ENCODE measurements at regions not wholly inside any gene's neighbourhood (a gene's known extent, or its start where the extent isn't known, plus 50 kb on each side); places are given as distances from the start of the nearest gene placed in this dataset.

DNA sequence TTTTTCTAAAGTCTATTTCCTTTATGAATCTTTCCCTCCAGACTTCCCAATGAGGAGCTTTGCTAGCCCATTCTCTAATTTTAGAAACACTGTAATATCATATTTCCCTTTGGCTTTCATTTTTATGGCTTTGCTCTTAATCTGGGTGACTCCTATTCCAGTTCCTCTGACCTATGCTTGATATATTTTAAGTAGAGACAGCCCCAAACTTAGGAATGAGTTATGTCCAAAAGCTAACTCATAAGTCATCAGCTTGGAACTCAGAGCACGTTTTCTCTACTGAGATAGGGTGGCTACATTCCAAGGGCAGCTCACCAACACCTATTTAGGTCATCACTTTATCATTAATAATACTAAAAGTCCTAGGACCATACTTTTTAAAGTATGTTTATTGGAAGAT lies 77.8 kb downstream of the OR13H1 start:
- TF ChIP-seq EZH2 (optimal IDR thresholded peaks at IDR 0.05; ENCODE audit: low read depth, low read length) (no peak), EZH2phosphoT487 (IDR thresholded peaks at IDR 0.05; ENCODE audit: low read length) (no peak)
- TF ChIP-seq, protein P1, sequence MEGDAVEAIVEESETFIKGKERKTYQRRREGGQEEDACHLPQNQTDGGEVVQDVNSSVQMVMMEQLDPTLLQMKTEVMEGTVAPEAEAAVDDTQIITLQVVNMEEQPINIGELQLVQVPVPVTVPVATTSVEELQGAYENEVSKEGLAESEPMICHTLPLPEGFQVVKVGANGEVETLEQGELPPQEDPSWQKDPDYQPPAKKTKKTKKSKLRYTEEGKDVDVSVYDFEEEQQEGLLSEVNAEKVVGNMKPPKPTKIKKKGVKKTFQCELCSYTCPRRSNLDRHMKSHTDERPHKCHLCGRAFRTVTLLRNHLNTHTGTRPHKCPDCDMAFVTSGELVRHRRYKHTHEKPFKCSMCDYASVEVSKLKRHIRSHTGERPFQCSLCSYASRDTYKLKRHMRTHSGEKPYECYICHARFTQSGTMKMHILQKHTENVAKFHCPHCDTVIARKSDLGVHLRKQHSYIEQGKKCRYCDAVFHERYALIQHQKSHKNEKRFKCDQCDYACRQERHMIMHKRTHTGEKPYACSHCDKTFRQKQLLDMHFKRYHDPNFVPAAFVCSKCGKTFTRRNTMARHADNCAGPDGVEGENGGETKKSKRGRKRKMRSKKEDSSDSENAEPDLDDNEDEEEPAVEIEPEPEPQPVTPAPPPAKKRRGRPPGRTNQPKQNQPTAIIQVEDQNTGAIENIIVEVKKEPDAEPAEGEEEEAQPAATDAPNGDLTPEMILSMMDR (IDR thresholded peaks at IDR 0.05; ENCODE audit: low read length): no peak
- no peak overlapping the region for H3K4me2 ChIP-seq (ENCODE audit: low read depth, low read length)
- H4K20me1 ChIP-seq (ENCODE audit: insufficient read depth, low read length): no peaks in the 10 kb centered on the region
- no peaks in the 10 kb centered on the region for H3K27me3 ChIP-seq (replicated peaks; ENCODE audit: insufficient read depth, low read length)
- H3K9me2 ChIP-seq (replicated peaks; ENCODE audit: insufficient read depth, low read length): no peaks in the 10 kb centered on the region
- H3K36me3 ChIP-seq (replicated peaks; ENCODE audit: insufficient read depth, low read length): no peaks in the 10 kb centered on the region
- no peak overlapping the region for H3K27ac ChIP-seq (ENCODE audit: low read length)
- no peaks in the 10 kb centered on the region for H3K4me1 ChIP-seq (ENCODE audit: low read length)
- no peaks in the 10 kb centered on the region for H3F3A ChIP-seq (ENCODE audit: insufficient read depth, low read length)
- H3K79me2 ChIP-seq (ENCODE audit: low read length): no peaks in the 10 kb centered on the region
- H2AFZ ChIP-seq (ENCODE audit: low read length): no peak overlapping the region
- no peak for DNase-seq
- no peaks in the 10 kb centered on the region for H3K9me3 ChIP-seq (replicated peaks; ENCODE audit: insufficient read depth, low read length)
- no peak overlapping the region for H3K4me3 ChIP-seq (ENCODE audit: low read length)
- H3K9ac ChIP-seq (ENCODE audit: low read length): no peak overlapping the region

DNA sequence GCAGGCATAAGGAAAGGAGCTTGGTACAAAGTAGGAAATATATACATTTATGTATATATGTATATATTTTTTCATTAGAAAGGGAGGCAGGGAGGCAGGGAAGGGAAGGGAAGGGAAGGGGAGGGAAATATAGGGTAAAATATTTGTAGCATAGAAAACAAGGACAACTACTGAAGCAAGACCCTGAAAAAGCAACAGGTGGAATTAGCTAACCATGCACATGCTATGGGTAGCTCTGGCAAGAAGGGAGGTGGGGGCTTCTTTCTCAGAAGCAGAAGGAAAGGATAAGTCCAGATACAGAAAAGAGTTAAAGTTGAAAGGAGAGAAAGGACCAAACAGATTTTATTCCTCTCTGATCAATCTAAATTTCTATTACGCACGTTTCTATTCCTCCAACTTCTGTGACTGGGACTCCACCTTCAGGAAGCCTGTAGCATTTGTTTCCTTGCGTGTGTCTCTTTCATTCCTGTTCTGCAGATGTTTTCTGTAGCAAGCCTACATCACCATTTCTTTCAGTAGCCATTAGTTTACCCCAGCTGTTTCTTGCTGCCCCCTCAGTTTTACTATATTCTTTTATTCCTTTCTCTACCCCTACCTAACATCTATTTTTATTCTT lies 82.9 kb downstream of the OR13H1 start:
- H3K36me3 ChIP-seq (replicated peaks; ENCODE audit: insufficient read depth, low read length): no peaks in the 10 kb centered on the region
- no peaks in the 10 kb centered on the region for H3K9me3 ChIP-seq (replicated peaks; ENCODE audit: insufficient read depth, low read length)
- no peak for DNase-seq
- no peak overlapping the region for H2AFZ ChIP-seq (ENCODE audit: low read length)
- no peaks in the 10 kb centered on the region for H3K79me2 ChIP-seq (ENCODE audit: low read length)
- no peaks in the 10 kb centered on the region for H3K27me3 ChIP-seq (replicated peaks; ENCODE audit: insufficient read depth, low read length)
- H3K4me3 ChIP-seq (ENCODE audit: low read length): no peak overlapping the region
- H3K27ac ChIP-seq (ENCODE audit: low read length): no peak overlapping the region
- TF ChIP-seq EZH2 (optimal IDR thresholded peaks at IDR 0.05; ENCODE audit: low read depth, low read length): no peak
- TF ChIP-seq, protein P1 (IDR thresholded peaks at IDR 0.05; ENCODE audit: low read length): no peak
- TF ChIP-seq EZH2phosphoT487 (IDR thresholded peaks at IDR 0.05; ENCODE audit: low read length): no peak
- no peak overlapping the region for H3K9ac ChIP-seq (ENCODE audit: low read length)
- H4K20me1 ChIP-seq (ENCODE audit: insufficient read depth, low read length): no peaks in the 10 kb centered on the region
- no peaks in the 10 kb centered on the region for H3F3A ChIP-seq (ENCODE audit: insufficient read depth, low read length)
- no peaks in the 10 kb centered on the region for H3K9me2 ChIP-seq (replicated peaks; ENCODE audit: insufficient read depth, low read length)
- no peaks in the 10 kb centered on the region for H3K4me1 ChIP-seq (ENCODE audit: low read length)
- H3K4me2 ChIP-seq (ENCODE audit: low read depth, low read length): no peak overlapping the region

DNA sequence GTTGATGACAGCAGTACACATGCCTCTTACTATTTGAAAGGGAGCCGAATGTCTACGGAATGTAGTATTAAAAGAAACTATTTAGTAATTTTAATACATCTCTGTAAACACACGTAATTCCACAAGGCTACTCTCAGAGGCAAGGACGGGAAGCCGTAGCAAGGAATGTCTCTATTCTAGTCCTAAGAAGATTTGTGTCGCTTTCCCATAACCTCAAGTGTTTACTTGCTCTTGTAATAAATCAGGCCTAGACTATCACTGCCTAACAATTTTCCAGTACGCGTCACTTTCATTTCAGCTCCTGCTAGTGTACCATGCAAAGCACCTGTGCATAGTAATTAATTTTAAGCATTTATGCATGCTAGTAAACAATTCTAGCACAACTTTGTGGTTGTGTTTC lies 86.7 kb downstream of the OR13H1 start:
- H3F3A ChIP-seq (ENCODE audit: insufficient read depth, low read length): no peaks in the 10 kb centered on the region
- TF ChIP-seq, protein P1 (IDR thresholded peaks at IDR 0.05; ENCODE audit: low read length): no peak
- no peak for TF ChIP-seq EZH2 (optimal IDR thresholded peaks at IDR 0.05; ENCODE audit: low read depth, low read length)
- TF ChIP-seq EZH2phosphoT487 (IDR thresholded peaks at IDR 0.05; ENCODE audit: low read length): no peak
- H3K9me3 ChIP-seq (replicated peaks; ENCODE audit: insufficient read depth, low read length): no peaks in the 10 kb centered on the region
- H3K4me3 ChIP-seq (ENCODE audit: low read length): no peak overlapping the region
- no peak overlapping the region for H3K4me2 ChIP-seq (ENCODE audit: low read depth, low read length)
- DNase-seq: no peak
- H3K9me2 ChIP-seq (replicated peaks; ENCODE audit: insufficient read depth, low read length): no peaks in the 10 kb centered on the region
- no peaks in the 10 kb centered on the region for H3K79me2 ChIP-seq (ENCODE audit: low read length)
- H3K27me3 ChIP-seq (replicated peaks; ENCODE audit: insufficient read depth, low read length): no peaks in the 10 kb centered on the region
- H3K36me3 ChIP-seq (replicated peaks; ENCODE audit: insufficient read depth, low read length): no peaks in the 10 kb centered on the region
- no peak overlapping the region for H3K27ac ChIP-seq (ENCODE audit: low read length)
- no peaks in the 10 kb centered on the region for H3K4me1 ChIP-seq (ENCODE audit: low read length)
- H4K20me1 ChIP-seq (ENCODE audit: insufficient read depth, low read length): no peaks in the 10 kb centered on the region
- no peak overlapping the region for H2AFZ ChIP-seq (ENCODE audit: low read length)
- H3K9ac ChIP-seq (ENCODE audit: low read length): no peak overlapping the region
